Vagina (tissue), 2 donors: ENCODE measurements at regions not wholly inside any gene's neighbourhood (a gene's known extent, or its start where the extent isn't known, plus 50 kb on each side); places are given as distances from the start of the nearest gene placed in this dataset.

Experiments used
- CTCF ChIP-seq, 3 experiments: fragments of 450-650 bp in 2 of 3; fragments of 200-600 bp in 1 of 3; sonication (generic) in 1 of 3; IDR thresholded peaks; one replicate each; pipeline ENCODE4 v1.5.1; 2017 to 2019; ENCODE audit warnings: antibody characterized with exemption in 3 of 3, mild to moderate bottlenecking in 2 of 3, moderate library complexity in 2 of 3
- POLR2A ChIP-seq, 2 donors: fragments of 450-650 bp; IDR thresholded peaks; one replicate each; pipeline ENCODE4 v1.6.1; 2017; ENCODE audit warnings: antibody characterized with exemption in 2 of 2, mild to moderate bottlenecking in 2 of 2, moderate library complexity in 2 of 2

GRCh38 chr11:103534959-103535358 lies 425.7 kb downstream of the DYNC2H1 start:
- TF ChIP-seq CTCF (IDR thresholded peaks at IDR 0.05) (no peak), POLR2A (IDR thresholded peaks at IDR 0.05) (no peak)
